Adrenal gland (tissue), 5 donors: ENCODE measurements at regions not wholly inside any gene's neighbourhood (a gene's known extent, or its start where the extent isn't known, plus 50 kb on each side); places are given as distances from the start of the nearest gene placed in this dataset.

Experiments
- CTCF ChIP-seq, 6 experiments: fragments of 450-650 bp in 4 of 6; fragments of 200-600 bp in 2 of 6; sonication (generic) in 1 of 6; IDR thresholded peaks; 1 replicate in 5 of 6; 2 replicates in 1 of 6; pipeline versions ENCODE4 v1.5.1 to v1.8.0; 2016 to 2021; ENCODE audit warnings: antibody characterized with exemption in 6 of 6, mild to moderate bottlenecking in 2 of 6, moderate library complexity in 1 of 6
- POLR2A ChIP-seq, 2 donors: fragments of 450-650 bp; IDR thresholded peaks; one replicate each; pipeline ENCODE4 v1.6.1; 2017; ENCODE audit warnings: antibody characterized with exemption in 2 of 2, mild to moderate bottlenecking in 2 of 2, moderate library complexity in 1 of 2
- donor health status: DM: no; HTN: no; CAD: no.

GRCh38 chr2:234706086-234706485 is 209.2 kb upstream of the ARL4C start:
- TF ChIP-seq POLR2A (IDR thresholded peaks at IDR 0.05) (no peak), CTCF (IDR thresholded peaks at IDR 0.05) (no peak)
